DND-41 (cell line): ENCODE measurements at regions not wholly inside any gene's neighbourhood (a gene's known extent, or its start where the extent isn't known, plus 50 kb on each side); places are given as distances from the start of the nearest gene placed in this dataset.

Experiments used
- ATAC-seq: fragments of 200-7000 bp; cut with Tn5 transposase; 3 replicates; pipeline ENCODE4 v1.9.1; 2021; ENCODE audit warnings: low read depth; ENCODE audit not compliant: insufficient read depth
- DNase-seq: peaks from one replicate; pipeline ENCODE4 v3.0.0-alpha.2; 2020
- H2AFZ ChIP-seq: 2 replicates; pipeline ENCODE4 v1.6.0; 2012; ENCODE audit warnings: low read depth, low read length
- H3K27ac ChIP-seq: 2 replicates; pipeline ENCODE4 v1.5.1; 2012; ENCODE audit warnings: low read length, inconsistent platforms
- H3K27me3 ChIP-seq: fragments of 200-600 bp; sonication (generic); 2 replicates; pipeline ENCODE4 v1.6.0; 2012; ENCODE audit warnings: low read length, mild to moderate bottlenecking, inconsistent platforms; ENCODE audit not compliant: insufficient read depth, poor library complexity
- H3K36me3 ChIP-seq: 2 replicates; pipeline ENCODE4 v1.5.1; 2012; ENCODE audit warnings: low read length, inconsistent platforms; ENCODE audit not compliant: insufficient read depth
- H3K4me1 ChIP-seq: 2 replicates; pipeline ENCODE4 v1.5.1; 2012; ENCODE audit warnings: mild to moderate bottlenecking, low read length; ENCODE audit not compliant: insufficient read depth
- H3K4me2 ChIP-seq: 2 replicates; pipeline ENCODE4 v1.6.0; 2012; ENCODE audit warnings: mild to moderate bottlenecking, moderate library complexity, low read length, inconsistent platforms; ENCODE audit not compliant: insufficient read depth
- H3K4me3 ChIP-seq, 2 experiments: fragments of 200-600 bp in 1 of 2; shearing (Covaris generic) in 1 of 2; 2 replicates each; pipeline ENCODE4 v1.5.1; 2012 to 2016; ENCODE audit warnings: inconsistent platforms in 2 of 2, low read length in 2 of 2, mild to moderate bottlenecking in 2 of 2, low read depth in 1 of 2, moderate library complexity in 1 of 2
- H3K79me2 ChIP-seq: 2 replicates; pipeline ENCODE4 v1.6.0; 2012; ENCODE audit warnings: low read length, inconsistent platforms; ENCODE audit not compliant: insufficient read depth
- H3K9ac ChIP-seq: 2 replicates; pipeline ENCODE4 v1.6.0; 2012; ENCODE audit warnings: low read depth, mild to moderate bottlenecking, inconsistent platforms, low read length, moderate library complexity
- H3K9me3 ChIP-seq: 2 replicates; pipeline ENCODE4 v1.5.1; 2012; ENCODE audit warnings: low read length, moderate library complexity, mild to moderate bottlenecking, inconsistent platforms; ENCODE audit not compliant: insufficient read depth, severe bottlenecking
- H4K20me1 ChIP-seq: 2 replicates; pipeline ENCODE4 v1.6.0; 2012; ENCODE audit warnings: low read length; ENCODE audit not compliant: insufficient read depth
- EZH2 ChIP-seq: IDR thresholded peaks from 3 replicates; pipeline ENCODE4 v1.6.1; 2012; ENCODE audit warnings: borderline replicate concordance, low read depth, mild to moderate bottlenecking, moderate library complexity, low read length, inconsistent platforms; ENCODE audit not compliant: severe bottlenecking
- TF ChIP-seq, protein P1 (sequence below): IDR thresholded peaks from 2 replicates; pipeline ENCODE4 v1.5.1; 2012; ENCODE audit warnings: borderline replicate concordance, low read length, moderate library complexity, mild to moderate bottlenecking; ENCODE audit not compliant: poor library complexity, severe bottlenecking; ENCODE audit errors: extremely low read depth

DNA sequence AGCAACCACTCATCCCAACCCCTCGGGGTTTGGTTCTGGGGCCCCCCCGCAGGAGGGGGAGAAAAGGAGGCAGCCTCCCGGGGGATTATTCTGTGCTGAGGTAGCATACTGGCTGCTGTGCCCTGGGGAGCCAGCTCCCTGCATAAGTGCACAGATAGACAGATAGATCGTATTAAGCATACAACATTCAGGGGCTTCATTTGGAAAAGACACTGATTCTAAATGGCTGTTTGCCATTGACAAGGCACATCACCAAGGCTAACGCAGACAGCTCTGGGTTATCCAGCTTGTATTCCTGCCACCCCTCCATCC lies 547.9 kb downstream of the BUD13 start:
- H3K27ac ChIP-seq, result no peak overlapping the region
- TF ChIP-seq, protein P1, sequence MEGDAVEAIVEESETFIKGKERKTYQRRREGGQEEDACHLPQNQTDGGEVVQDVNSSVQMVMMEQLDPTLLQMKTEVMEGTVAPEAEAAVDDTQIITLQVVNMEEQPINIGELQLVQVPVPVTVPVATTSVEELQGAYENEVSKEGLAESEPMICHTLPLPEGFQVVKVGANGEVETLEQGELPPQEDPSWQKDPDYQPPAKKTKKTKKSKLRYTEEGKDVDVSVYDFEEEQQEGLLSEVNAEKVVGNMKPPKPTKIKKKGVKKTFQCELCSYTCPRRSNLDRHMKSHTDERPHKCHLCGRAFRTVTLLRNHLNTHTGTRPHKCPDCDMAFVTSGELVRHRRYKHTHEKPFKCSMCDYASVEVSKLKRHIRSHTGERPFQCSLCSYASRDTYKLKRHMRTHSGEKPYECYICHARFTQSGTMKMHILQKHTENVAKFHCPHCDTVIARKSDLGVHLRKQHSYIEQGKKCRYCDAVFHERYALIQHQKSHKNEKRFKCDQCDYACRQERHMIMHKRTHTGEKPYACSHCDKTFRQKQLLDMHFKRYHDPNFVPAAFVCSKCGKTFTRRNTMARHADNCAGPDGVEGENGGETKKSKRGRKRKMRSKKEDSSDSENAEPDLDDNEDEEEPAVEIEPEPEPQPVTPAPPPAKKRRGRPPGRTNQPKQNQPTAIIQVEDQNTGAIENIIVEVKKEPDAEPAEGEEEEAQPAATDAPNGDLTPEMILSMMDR, result no peak
- no peak for TF ChIP-seq EZH2

GRCh38 chr11:116224154-116224888 lies 548.5 kb downstream of the BUD13 start:
- ATAC-seq (peak; percentile 66; the same call in 1 of the 3 replicates), DNase-seq (peak; percentile 48)
- no peaks in the 10 kb centered on the region for H3K36me3 ChIP-seq
- no peak overlapping the region for H2AFZ ChIP-seq
- H3K4me3 ChIP-seq, result no peak overlapping the region
- H3K27ac ChIP-seq, result no peak overlapping the region
- peaks cover under 1% of the 10 kb centered on the region; the same call in 1 of the 2 replicates for H4K20me1 ChIP-seq
- no peak overlapping the region for H3K9ac ChIP-seq
- no peaks in the 10 kb centered on the region for H3K4me1 ChIP-seq
- H3K9me3 ChIP-seq, result no peaks in the 10 kb centered on the region
- H3K4me2 ChIP-seq, result no peak overlapping the region
- H3K27me3 ChIP-seq, result peaks cover 11% of the 10 kb centered on the region
- no peaks in the 10 kb centered on the region for H3K79me2 ChIP-seq
- no peak for TF ChIP-seq EZH2
- TF ChIP-seq, protein P1, result peak; percentile 78

More for the DNA sequence above, 547.9 kb downstream of the BUD13 start:
- H4K20me1 ChIP-seq, result no peaks in the 10 kb centered on the region
- H2AFZ ChIP-seq, result no peak overlapping the region
- no peak for DNase-seq
- no peaks in the 10 kb centered on the region for H3K79me2 ChIP-seq
- ATAC-seq, result no peak
- no peak overlapping the region for H3K4me3 ChIP-seq
- H3K27me3 ChIP-seq, result peaks cover 11% of the 10 kb centered on the region
- no peaks in the 10 kb centered on the region for H3K9me3 ChIP-seq
- no peak overlapping the region for H3K4me2 ChIP-seq
- H3K4me1 ChIP-seq, result no peaks in the 10 kb centered on the region
- H3K36me3 ChIP-seq, result no peaks in the 10 kb centered on the region
- no peak overlapping the region for H3K9ac ChIP-seq

- no peaks in the 10 kb centered on the region for H3K4me1 ChIP-seq
- H3K27me3 ChIP-seq, result no peaks in the 10 kb centered on the region
- H3K79me2 ChIP-seq, result no peaks in the 10 kb centered on the region
- H3K9ac ChIP-seq, result no peak overlapping the region
- H2AFZ ChIP-seq, result no peak overlapping the region
- H4K20me1 ChIP-seq, result peaks cover 3% of the 10 kb centered on the region; the same call in 1 of the 2 replicates
- H3K27ac ChIP-seq, result no peak overlapping the region
- H3K9me3 ChIP-seq, result no peaks in the 10 kb centered on the region
- no peak overlapping the region for H3K4me2 ChIP-seq
- no peak for DNase-seq
- TF ChIP-seq, protein P1, result no peak
- no peak for TF ChIP-seq EZH2
- no peak overlapping the region for H3K4me3 ChIP-seq
- H3K36me3 ChIP-seq, result no peaks in the 10 kb centered on the region
- no peak for ATAC-seq
Measured at GRCh38 chr11:116221351-116221750, 551.4 kb downstream of the BUD13 start.

DNA sequence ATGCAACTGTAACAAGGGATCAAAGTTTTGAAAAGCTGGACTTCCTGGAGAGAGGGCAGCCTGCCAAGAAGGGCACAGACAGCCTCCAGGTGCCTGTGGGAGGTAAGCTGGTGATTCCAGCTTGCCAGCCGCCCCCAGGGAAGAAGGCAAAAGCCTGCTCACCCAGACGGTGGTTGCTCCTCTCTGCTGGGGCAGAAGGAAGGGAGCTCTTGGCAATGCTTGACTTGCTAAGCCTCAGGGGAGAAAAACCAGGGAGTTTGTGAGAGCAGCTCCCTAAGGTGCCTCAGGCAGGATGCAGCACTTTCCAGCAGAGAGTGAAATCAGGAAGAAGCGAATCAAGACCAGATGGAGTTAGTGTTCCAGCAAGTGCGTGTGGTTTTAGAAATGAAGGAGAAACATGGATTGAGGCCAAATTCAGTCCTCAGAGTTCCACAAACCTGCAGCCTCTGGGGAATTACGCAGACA lies 553.6 kb downstream of the BUD13 start:
- Histone ChIP-seq H3K4me3 (no peak overlapping the region), H3K4me2 (no peak overlapping the region), H3K79me2 (no peaks in the 10 kb centered on the region), H2AFZ (no peak overlapping the region), H3K27me3 (no peaks in the 10 kb centered on the region), H4K20me1 (peaks cover 3% of the 10 kb centered on the region; the same call in 1 of the 2 replicates), H3K4me1 (no peaks in the 10 kb centered on the region), H3K9me3 (no peaks in the 10 kb centered on the region), H3K36me3 (no peaks in the 10 kb centered on the region), H3K9ac (no peak overlapping the region), H3K27ac (no peak overlapping the region)
- ATAC-seq (no peak), DNase-seq (no peak)
- TF ChIP-seq EZH2, result no peak
- TF ChIP-seq, protein P1, result no peak
